ENCODE measurements at regions not wholly inside any gene's neighbourhood (a gene's known extent, or its start where the extent isn't known, plus 50 kb on each side); places are given as distances from the start of the nearest gene placed in this dataset.

- no peak overlapping the region for H3K9ac ChIP-seq
- POLR2A ChIA-PET, result no interaction called here
- no peak for TF ChIP-seq FOXJ3 (CRISPR knock-in tag; IDR thresholded peaks at IDR 0.05)
- no peak for TF ChIP-seq RXRA (IDR thresholded peaks at IDR 0.05; ENCODE audit: borderline replicate concordance, low read depth)
- no peak for TF ChIP-seq TCF12 (IDR thresholded peaks at IDR 0.05)
- no peak for TF ChIP-seq RFX5 (IDR thresholded peaks at IDR 0.05; ENCODE audit: low read length)
- TF ChIP-seq CHD2 (IDR thresholded peaks at IDR 0.05; ENCODE audit: low read length, partially characterized antibody), result no peak
- TF ChIP-seq GATA2 (CRISPR knock-in tag; IDR thresholded peaks at IDR 0.05), result no peak
- no peak for TF ChIP-seq ZBTB33 (IDR thresholded peaks at IDR 0.05; ENCODE audit: borderline replicate concordance, low read depth)
- no peak for TF ChIP-seq NFIC (IDR thresholded peaks at IDR 0.05; ENCODE audit: borderline replicate concordance)
- TF ChIP-seq MEF2A (IDR thresholded peaks at IDR 0.05; ENCODE audit: borderline replicate concordance, low read depth), result no peak
- TF ChIP-seq IRF3 (IDR thresholded peaks at IDR 0.05; ENCODE audit: low read depth, low read length), result no peak
- no peak for TF ChIP-seq USF1 (IDR thresholded peaks at IDR 0.05; ENCODE audit: borderline replicate concordance, low read depth)
- no peak for TF ChIP-seq MAX (IDR thresholded peaks at IDR 0.05; ENCODE audit: low read depth)
- TF ChIP-seq EZH2phosphoT487 (IDR thresholded peaks at IDR 0.05; ENCODE audit: borderline replicate concordance, low read depth), result no peak
- H3F3A ChIP-seq (replicated peaks; ENCODE audit: insufficient read depth), result no peaks in the 10 kb centered on the region
- WGBS (ENCODE audit: low lambda C conversion rate), result 84% methylated on average over 1 of the region's 1 CpG
- H3K9me2 ChIP-seq, result no peaks in the 10 kb centered on the region
- no peak overlapping the region for H3K4me2 ChIP-seq
- no peaks in the 10 kb centered on the region for H4K20me1 ChIP-seq (ENCODE audit: insufficient read depth)
- H3K4me1 ChIP-seq (ENCODE audit: control insufficient read depth in 1 of 2, insufficient read depth in 2 of 2, low read depth in 1 of 2, low read length in 1 of 2), result peaks cover 2 to 19% of the 10 kb centered on the region in 2 experiments; a peak in 2 of 4 replicates
- H3K79me2 ChIP-seq (ENCODE audit: insufficient read depth), result no peaks in the 10 kb centered on the region
- no peaks in the 10 kb centered on the region for H3K36me3 ChIP-seq (replicated peaks in 1 of 2; ENCODE audit: control insufficient read depth in 1 of 2, insufficient read depth in 2 of 2, low read length in 1 of 2)
- CTCF ChIA-PET, result interaction anchor here (0.6 to 1.5 kb wide), 3 partner anchors 14 to 180 kb away, joined by 3 to 4 read pairs (median 3); no protein-coding TSS in a partner anchor
- H3K9me3 ChIP-seq, result no peaks in the 10 kb centered on the region
- no peak for DNase-seq
- no peak overlapping the region for H3K27ac ChIP-seq (ENCODE audit: low read depth in 2 of 2, low read length in 1 of 2)
- no peak overlapping the region for H3K4me3 ChIP-seq (ENCODE audit: low read depth in 2 of 2, low read length in 1 of 2)
- no peaks in the 10 kb centered on the region for H3K27me3 ChIP-seq (ENCODE audit: insufficient read depth)
- H2AFZ ChIP-seq (ENCODE audit: low read depth), result no peak overlapping the region
Observed at GRCh38 chr12:88642675-88643431, 62.6 kb upstream of the KITLG start.
